Ishikawa (cell line): ENCODE measurements at regions not wholly inside any gene's neighbourhood (a gene's known extent, or its start where the extent isn't known, plus 50 kb on each side); places are given as distances from the start of the nearest gene placed in this dataset.

ENCODE experiments used
- CEBPB ChIP-seq: IDR thresholded peaks from 2 replicates; pipeline ENCODE4 v1.6.1; 2012
- CREB1 ChIP-seq: IDR thresholded peaks from 2 replicates; pipeline ENCODE4 v1.6.1; 2012; ENCODE audit warnings: low read depth
- EGR1 ChIP-seq: IDR thresholded peaks from 2 replicates; pipeline ENCODE4 v1.6.1; 2012
- EP300 ChIP-seq: IDR thresholded peaks from 2 replicates; pipeline ENCODE4 v1.6.1; 2012; ENCODE audit warnings: borderline replicate concordance
- FOXM1 ChIP-seq: IDR thresholded peaks from 2 replicates; pipeline ENCODE4 v1.6.1; 2012; ENCODE audit warnings: low read depth, borderline replicate concordance
- MAX ChIP-seq: IDR thresholded peaks from 2 replicates; pipeline ENCODE4 v1.6.1; 2012
- NFIC ChIP-seq: IDR thresholded peaks from 2 replicates; pipeline ENCODE4 v1.6.1; 2012
- RAD21 ChIP-seq: IDR thresholded peaks from 2 replicates; pipeline ENCODE4 v1.6.1; 2012; ENCODE audit warnings: low read depth
- REST ChIP-seq: IDR thresholded peaks from 2 replicates; pipeline ENCODE4 v1.6.1; 2012; ENCODE audit warnings: low read depth, mild to moderate bottlenecking
- TAF1 ChIP-seq: IDR thresholded peaks from 2 replicates; pipeline ENCODE4 v1.6.1; 2012; ENCODE audit warnings: low read depth, mild to moderate bottlenecking
- TCF12 ChIP-seq: IDR thresholded peaks from 2 replicates; pipeline ENCODE4 v1.6.1; 2012; ENCODE audit warnings: low read depth
- TEAD4 ChIP-seq: IDR thresholded peaks from 2 replicates; pipeline ENCODE4 v1.6.1; 2012
- USF1 ChIP-seq: IDR thresholded peaks from 2 replicates; pipeline ENCODE4 v1.6.1; 2012
- YY1 ChIP-seq: IDR thresholded peaks from 2 replicates; pipeline ENCODE4 v1.6.1; 2012; ENCODE audit warnings: low read depth
- ZBTB7A ChIP-seq: IDR thresholded peaks from 2 replicates; pipeline ENCODE4 v1.6.1; 2012; ENCODE audit warnings: low read depth

- no peak for TF ChIP-seq REST
- no peak for TF ChIP-seq USF1
- TF ChIP-seq NFIC, result no peak
- TF ChIP-seq CEBPB, result no peak
- TF ChIP-seq TCF12, result no peak
- TF ChIP-seq TAF1, result no peak
- TF ChIP-seq TEAD4, result no peak
- TF ChIP-seq EGR1, result no peak
- no peak for TF ChIP-seq ZBTB7A
- TF ChIP-seq FOXM1, result no peak
- no peak for TF ChIP-seq RAD21
- no peak for TF ChIP-seq YY1
- TF ChIP-seq CREB1, result no peak
- TF ChIP-seq MAX, result no peak
- no peak for TF ChIP-seq EP300
Observed at GRCh38 chr6:91590191-91590590, 1003.3 kb upstream of the MAP3K7 start.

GRCh38 chr6:91580635-91581034 is 993.8 kb upstream of the MAP3K7 start:
- no peak for TF ChIP-seq USF1
- TF ChIP-seq ZBTB7A, result no peak

- TF ChIP-seq CEBPB (no peak), EGR1 (no peak), USF1 (no peak), EP300 (no peak), YY1 (no peak), TAF1 (no peak), NFIC (no peak), TCF12 (no peak), MAX (no peak), CREB1 (no peak), FOXM1 (no peak), RAD21 (no peak), ZBTB7A (no peak), REST (no peak), TEAD4 (no peak)
Observed at GRCh38 chr6:91575032-91575431, 988.2 kb upstream of the MAP3K7 start.

GRCh38 chr6:91573826-91574416 is 987.0 kb upstream of the MAP3K7 start:
- TF ChIP-seq TCF12 (no peak), EGR1 (no peak), YY1 (no peak), REST (no peak), MAX (no peak), USF1 (no peak), CREB1 (no peak)
